NCI-H460 (cell line): ENCODE measurements at regions not wholly inside any gene's neighbourhood (a gene's known extent, or its start where the extent isn't known, plus 50 kb on each side); places are given as distances from the start of the nearest gene placed in this dataset.

ENCODE experiments used
- small RNA-seq, 2 experiments: library from RNA; depleted of rRNA; stranded (forward); fragments of <200 nt; gene quantifications; one replicate each; pipeline ENCODE3, GENCODE V24; 2014

Small RNA genes lying in the stretch of these regions (small RNA-seq; reads per million reads assigned to genes)
- gene AF254983.2, result 0 reads per million in 2 experiments
